ENCODE measurements at regions not wholly inside any gene's neighbourhood (a gene's known extent, or its start where the extent isn't known, plus 50 kb on each side); places are given as distances from the start of the nearest gene placed in this dataset.

DNA sequence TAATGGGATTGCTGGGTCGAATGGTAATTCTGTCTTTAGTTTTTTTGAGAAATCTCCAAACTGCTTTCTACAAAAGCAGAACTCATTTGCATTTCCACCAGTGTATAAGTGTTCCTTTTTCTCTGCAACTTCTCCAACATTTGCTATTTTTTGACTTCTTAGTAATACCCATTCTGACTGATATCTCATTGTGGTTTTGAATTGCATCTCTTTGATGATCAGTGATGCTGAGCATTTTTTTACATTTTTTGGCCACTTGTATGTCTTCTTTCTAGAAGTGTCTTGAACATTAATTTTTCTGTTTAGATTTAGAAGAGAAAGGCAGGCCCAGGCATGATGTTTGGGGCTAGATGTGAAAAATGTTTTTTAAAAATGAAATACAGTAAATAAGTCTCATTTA, 553.1 kb upstream of the MAN1A1 start:
- no peak for TF ChIP-seq MYBL2 (CRISPR knock-in tag; IDR thresholded peaks at IDR 0.05)
- TF ChIP-seq, protein P1, sequence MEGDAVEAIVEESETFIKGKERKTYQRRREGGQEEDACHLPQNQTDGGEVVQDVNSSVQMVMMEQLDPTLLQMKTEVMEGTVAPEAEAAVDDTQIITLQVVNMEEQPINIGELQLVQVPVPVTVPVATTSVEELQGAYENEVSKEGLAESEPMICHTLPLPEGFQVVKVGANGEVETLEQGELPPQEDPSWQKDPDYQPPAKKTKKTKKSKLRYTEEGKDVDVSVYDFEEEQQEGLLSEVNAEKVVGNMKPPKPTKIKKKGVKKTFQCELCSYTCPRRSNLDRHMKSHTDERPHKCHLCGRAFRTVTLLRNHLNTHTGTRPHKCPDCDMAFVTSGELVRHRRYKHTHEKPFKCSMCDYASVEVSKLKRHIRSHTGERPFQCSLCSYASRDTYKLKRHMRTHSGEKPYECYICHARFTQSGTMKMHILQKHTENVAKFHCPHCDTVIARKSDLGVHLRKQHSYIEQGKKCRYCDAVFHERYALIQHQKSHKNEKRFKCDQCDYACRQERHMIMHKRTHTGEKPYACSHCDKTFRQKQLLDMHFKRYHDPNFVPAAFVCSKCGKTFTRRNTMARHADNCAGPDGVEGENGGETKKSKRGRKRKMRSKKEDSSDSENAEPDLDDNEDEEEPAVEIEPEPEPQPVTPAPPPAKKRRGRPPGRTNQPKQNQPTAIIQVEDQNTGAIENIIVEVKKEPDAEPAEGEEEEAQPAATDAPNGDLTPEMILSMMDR (IDR thresholded peaks at IDR 0.05) = no peak
- TF ChIP-seq ZNF138 (CRISPR knock-in tag; conservative IDR thresholded peaks at IDR 0.05) = no peak
- TF ChIP-seq NR1H2 (CRISPR knock-in tag; IDR thresholded peaks at IDR 0.05) = no peak
- no peak for TF ChIP-seq ZBTB21 (CRISPR knock-in tag; IDR thresholded peaks at IDR 0.05; ENCODE audit: borderline replicate concordance)
- no peak for TF ChIP-seq ZNF317 (CRISPR knock-in tag; IDR thresholded peaks at IDR 0.05; ENCODE audit: borderline replicate concordance, low read depth)
- no peak for TF ChIP-seq ELF4 (CRISPR knock-in tag; IDR thresholded peaks at IDR 0.05; ENCODE audit: low read depth)
- no peak for TF ChIP-seq USF2 (CRISPR knock-in tag; IDR thresholded peaks at IDR 0.05)
- no peak for TF ChIP-seq SOX15 (CRISPR knock-in tag; IDR thresholded peaks at IDR 0.05)
- TF ChIP-seq NR2C2 (CRISPR knock-in tag; IDR thresholded peaks at IDR 0.05) = no peak
- TF ChIP-seq IRF2 (CRISPR knock-in tag; IDR thresholded peaks at IDR 0.05; ENCODE audit: borderline replicate concordance, low read depth) = no peak
- no peak for TF ChIP-seq SMAD4 (CRISPR knock-in tag; IDR thresholded peaks at IDR 0.05)
